ENCODE measurements at regions not wholly inside any gene's neighbourhood (a gene's known extent, or its start where the extent isn't known, plus 50 kb on each side); places are given as distances from the start of the nearest gene placed in this dataset.

DNA sequence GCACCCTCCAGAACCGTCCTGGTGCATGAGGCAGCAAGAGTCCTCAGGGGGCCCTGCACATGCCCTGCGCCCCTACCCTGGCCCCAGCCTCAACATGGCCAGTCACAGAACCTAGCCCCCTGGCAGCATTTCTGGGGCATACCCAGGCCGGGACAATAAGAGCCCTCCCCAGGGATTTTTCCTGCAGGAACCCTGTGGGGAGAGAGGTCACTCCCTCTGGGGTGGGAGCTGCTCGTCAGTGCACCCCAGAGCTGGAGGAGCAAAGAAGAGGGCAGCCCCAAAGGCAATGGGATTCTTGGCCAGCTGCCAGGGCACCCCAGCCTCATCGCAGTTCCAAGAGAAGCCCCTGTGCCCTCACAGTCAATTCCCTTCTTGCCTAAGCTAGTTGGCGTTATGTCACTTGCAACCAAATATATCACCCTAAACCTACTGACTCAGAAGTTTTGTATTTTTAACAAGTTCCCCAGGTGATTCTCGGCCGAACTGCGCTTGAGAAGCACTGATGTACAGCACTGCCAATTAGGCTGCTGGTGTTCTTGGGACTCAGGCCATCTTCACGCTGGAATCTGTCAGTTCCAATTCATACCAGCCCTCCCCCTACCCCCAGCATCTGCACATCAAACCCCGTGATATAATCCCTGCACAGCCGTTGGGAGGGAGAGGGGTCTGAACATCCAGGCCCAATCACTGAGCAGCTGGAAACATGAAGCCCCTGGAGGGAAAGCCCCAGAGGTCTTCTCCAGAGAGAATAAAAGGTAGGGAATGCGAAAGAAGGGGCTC, 87.5 kb upstream of the PRR20G start:
- DNase-seq (ENCODE audit: low spot score): no peak

DNA sequence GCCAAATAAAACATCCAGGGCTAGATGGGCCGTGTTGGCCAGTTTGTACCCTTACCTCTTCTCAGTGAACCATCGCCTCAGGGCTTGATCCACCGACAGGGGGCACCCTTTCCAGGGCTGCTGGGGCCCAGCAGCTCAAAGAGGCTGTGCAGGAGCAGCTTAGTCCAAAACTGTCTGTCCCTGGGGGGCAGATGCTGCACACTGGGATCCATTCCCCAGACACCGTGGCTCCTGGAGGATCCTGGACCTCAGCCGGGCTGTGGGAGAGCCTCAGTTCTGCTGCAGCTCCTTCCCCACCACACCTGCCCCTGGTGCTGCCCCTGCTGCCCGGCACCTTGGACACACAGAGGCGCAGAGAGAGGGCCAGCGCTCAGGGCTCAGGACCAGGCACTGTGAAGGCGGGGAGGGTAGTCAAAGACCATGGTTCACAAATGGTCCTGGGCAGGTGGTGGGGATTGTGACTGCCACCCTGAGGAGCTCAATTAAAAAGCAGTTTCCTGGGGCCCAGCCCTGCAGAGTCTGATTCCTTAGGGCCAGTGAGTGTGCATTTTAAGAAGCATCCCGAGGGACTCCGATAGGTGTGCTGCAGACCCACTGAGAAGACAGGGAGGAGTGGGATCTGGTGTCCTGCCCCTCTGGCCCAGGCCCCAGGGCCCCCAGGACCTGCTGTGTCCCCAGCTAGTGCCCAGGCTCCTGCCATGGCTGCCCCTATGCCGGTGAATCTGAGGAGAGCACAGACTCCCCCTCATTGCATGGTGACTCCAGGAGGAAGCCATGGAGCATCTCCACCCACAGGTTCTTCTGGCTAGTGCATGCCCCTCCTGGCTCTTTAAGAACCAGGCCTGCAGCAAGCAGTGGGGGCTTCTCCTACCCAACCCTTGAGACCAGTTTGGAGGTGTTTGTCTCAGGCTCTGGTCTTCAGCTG, 86.5 kb upstream of the PRR20G start:
- DNase-seq (ENCODE audit: low spot score): no peak

DNA sequence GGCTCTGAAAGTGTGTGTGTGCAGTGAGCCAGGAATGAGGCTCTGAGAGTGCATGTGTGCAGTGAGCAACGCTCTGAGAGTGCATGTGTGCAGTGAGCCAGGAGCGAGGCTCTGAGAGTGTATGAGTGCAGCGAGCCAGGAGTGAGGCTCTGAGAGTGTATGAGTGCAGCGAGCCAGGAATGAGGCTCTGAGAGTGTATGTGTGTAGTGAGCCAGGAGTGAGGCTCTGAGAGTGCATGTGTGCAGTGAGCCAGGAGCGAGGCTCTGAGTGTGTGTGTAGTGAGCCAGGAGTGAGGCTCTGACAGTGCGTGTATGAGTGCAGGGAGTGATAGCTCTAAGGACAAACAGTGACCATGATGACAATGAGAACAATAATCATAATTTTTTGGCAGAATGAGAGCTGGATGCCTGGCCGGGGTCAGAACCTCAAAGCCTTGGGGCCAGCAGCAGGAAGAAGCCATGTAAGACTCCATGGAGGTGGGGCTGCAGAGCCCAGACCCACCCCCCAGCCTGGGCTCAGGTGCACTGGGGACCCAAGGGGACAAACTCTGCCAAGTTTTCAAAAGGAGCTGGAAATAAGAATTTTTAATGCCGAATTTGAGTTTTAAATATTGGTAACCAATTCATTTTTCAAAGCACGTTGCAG, 85.7 kb upstream of the PRR20G start:
- no peak for DNase-seq (ENCODE audit: low spot score)

DNA sequence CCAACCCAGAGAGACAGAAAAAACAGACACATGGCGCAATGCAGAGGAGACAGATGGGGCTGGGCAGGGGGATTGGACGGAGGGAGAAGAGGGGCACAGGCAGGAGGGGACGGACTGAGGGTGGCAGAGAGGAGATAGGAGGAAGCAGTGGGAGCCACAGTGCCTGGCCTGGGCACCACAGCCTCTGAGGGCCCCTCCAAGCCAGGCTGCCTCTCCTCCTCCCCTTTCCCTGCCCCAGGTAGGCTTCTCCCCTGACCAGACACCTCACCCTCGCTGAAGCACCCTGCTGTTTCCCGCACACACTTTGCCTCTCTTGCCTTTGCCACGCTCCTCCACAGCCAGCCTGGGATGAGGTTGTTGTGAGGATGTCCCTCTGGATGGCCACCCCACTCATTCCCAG, 84.0 kb upstream of the PRR20G start:
- no peak for DNase-seq (ENCODE audit: low spot score)

DNA sequence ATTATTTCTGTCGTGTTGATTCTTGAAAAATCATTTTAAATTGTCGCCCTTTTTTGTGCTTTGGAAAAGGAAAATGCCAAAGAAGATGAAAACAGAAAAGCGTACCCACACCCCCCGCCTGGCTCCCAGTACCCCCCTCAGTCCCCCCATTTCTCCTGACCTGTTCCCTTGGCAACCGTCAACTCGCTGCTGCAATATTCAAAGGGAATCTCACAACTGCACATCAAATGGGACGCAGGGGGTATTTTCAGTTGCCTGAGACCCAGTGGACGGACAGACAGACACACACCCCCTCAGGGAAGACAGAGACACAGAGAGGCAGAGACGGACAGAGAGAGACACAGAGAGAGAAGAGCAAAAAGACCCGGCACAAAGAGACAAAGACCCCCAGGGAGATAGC, 83.5 kb upstream of the PRR20G start:
- no peak for DNase-seq (ENCODE audit: low spot score)

DNA sequence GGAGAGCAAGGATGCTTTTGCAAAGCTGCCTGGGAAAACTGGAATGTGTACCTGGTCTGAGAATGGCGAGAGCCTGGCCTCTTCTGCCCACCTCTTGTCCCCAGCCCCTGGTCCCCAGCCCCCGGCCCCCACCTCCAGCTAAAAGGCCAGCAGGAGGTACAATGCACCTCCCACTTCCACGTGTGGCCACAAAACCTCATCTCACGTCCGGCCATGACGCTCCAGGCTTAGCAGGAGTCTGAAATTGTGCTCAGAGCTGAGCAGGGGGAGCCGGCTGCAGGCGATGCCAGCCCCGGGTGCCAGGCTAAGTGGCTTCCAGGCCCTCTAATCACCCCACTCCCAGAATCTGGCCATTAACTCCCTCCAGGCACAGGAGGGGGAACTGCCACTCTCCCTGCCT, 83.1 kb upstream of the PRR20G start:
- no peak for DNase-seq (ENCODE audit: low spot score)

DNA sequence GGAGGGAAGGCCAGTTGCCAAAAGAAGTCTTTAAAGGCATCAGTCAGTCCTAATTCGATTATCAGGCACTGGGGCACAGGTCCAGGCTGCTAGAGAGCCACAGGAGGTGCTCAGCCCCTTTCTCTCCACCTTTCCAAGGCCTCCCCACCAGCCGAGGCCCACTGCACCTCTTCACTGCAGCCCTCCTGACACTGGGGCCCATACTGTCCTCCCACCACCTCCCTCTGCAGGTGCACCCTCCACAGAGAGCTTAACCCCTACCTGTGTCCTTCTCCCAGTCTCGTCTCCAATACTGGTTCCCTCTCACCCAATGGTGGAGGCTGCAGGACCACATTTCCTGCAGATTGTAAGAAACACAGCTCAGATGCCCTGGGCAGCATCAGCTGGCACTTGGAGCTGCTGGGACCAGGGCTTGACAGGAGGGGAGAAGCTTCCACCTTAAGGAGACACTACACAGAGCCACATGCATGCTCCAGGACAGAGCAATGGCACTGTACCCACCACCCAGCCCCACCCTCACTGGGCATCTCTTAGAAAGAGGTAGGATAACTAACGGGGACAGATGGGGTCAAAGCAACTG, 81.6 kb upstream of the PRR20G start:
- no peak for DNase-seq (ENCODE audit: low spot score)

DNA sequence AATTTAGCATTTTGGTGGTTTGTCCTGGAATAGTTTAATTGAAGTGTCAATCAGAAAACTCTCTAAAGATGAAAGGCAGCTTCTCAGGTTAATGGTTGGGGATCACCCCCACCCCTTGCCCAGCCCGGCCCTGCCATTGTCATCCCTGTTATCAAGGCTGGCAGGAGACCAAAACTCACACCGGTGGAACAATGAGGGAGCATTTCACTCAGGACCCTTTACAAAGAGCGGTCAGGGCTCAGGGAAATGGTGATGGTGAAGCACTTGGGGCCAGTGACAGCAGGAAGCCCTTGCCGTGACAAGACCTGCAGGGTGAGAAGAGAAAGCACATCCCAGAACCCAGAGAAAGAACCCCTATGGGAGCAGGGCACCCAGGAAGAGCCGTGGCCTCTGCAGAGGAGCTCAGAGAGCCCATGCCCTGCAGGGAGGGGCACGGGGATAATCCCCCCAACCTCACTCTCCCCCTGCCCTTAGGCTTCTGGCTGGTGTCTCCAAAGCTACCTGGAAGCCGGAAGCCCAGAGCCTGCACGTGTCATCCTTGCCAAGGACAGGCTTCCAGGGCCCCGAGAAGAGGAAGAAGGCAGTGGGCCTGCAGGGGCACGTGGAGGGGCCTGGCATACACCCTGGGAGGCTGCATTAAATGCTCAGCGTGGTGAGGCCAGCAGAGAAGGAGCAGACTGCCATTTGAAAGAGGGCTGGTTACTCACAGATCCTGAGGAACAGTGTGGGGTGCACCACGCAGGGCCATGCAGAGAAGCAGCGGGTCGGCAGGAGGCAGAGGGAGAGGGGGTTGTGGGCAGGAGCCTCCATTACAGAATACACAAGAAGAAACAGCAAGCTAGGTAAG, 80.6 kb upstream of the PRR20G start:
- DNase-seq (ENCODE audit: low spot score): no peak

DNA sequence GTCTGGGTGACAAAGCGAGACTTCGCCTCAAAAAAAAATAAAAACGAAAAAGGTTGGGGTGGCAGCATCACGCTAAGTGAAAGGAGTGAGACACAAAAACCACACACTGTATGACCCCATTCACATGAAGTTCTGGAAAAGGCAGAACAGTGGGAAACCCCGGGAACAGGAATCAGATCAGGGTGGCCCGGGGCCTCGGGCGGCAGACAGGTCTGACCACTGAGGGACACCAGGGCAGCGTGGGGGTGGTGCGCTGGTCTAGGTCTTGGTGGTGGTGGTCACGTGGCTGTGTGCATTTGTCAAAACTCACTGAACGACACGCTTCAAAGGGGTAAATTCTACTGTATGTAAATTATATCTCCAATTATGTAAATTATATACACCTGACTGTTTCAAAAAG, 79.7 kb upstream of the PRR20G start:
- DNase-seq (ENCODE audit: low spot score): no peak

DNA sequence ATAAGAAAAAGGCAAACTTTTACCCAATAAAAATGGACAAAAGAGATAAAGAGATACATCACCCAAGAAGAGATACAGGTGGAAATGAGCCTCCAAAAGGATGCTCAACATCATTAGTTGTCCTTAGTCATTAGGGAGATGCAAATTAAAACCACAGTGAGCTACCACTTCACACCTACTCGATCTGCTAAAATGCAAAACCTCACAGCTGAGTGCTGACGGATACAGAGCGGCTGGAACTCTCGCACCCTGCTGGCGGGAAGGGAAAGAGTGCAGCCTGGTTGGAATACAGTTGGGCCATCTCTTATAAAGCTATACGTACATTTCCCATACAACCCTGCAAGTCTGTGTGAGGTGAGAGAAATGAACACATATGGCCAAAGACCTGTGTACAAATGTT, 78.5 kb upstream of the PRR20G start:
- no peak for DNase-seq (ENCODE audit: low spot score)

DNA sequence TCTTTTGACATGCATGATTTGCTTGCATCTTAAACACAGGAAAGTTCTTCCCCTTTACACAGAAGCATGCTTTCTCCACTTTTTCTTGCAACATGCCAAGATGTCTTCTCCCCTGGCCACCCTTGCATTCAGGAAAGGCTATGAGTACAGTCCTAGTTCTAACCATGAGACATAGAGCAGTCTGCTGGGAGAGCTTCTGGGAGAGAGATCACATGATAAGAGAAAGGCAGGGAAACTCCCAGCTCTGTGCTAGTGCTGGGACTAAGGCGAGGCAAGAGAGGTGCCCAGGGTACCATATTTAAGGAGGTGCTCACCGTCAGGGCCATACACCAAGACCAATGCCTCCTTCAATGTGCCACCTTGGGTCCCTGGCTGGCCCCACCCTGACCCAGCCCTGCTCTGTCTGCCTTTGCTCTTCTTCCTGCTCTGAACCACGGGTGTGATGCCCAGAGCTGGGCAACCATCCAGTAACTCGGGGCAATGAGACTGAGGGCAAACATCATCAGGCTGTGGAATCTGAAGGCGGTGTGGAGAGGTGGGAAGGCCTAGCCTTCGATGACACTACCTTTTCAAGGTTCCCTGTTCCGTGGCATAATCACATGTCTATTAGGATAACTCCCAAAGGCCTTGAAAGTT, 77.4 kb upstream of the PRR20G start:
- DNase-seq (ENCODE audit: low spot score): no peak

DNA sequence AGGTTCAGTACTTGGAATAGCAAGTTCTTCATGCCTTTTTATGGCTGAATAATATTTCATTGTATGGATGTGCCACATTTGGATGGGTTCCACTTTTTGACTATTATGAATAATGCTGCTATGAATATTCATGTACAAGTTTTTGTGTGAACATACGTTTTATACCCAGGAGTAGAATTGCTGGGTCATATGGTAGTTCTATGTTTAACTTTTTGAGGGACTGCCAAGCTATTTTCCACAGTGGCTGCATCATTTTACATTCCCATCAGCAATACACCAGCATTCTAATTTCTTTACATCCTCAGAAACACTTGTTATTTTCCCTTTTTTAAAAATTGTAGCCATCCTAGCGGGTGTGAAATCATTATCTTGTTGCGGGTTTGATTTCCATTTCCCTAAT, 76.0 kb upstream of the PRR20G start:
- no peak for DNase-seq (ENCODE audit: low spot score)

DNA sequence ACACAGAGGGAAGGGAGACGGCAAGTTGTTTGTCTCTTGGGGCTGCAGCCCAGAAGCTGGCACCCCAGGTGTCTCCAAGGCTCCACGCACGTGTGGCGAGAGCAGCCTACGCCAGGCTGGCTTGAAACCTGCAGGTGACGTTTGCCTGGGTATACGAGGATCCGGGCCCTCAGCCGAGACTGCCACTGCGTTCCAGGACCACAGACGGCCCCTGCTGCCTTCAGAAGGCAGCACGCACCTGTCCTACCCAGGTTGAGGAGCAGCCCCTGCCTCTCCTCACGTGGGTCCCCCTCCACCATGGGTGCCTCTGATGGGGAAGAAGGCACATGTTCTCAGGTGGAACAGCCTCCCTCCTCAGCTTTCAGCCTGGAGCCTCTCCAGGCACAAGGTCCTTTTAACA, 75.3 kb upstream of the PRR20G start:
- no peak for DNase-seq (ENCODE audit: low spot score)

DNA sequence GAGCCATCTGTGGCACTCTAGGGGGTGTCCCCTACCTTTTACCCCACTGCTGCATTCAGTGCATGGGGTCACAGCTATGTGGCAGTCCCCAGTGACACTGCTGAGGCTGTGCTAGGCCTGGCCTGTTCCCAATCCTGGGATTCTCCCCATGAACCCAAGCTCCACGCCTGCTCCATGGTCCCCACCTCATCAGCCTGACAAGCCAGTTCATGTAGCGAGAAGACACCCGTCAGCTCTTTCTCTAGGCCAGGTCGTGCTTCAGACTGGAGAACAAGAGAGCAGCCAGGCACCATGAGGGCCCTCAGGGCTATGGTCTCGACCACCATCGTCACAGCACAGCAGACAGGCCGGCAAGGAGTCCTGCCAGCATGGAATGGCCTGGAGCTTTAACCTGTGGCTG, 72.8 kb upstream of the PRR20G start:
- DNase-seq (ENCODE audit: low spot score): no peak

DNA sequence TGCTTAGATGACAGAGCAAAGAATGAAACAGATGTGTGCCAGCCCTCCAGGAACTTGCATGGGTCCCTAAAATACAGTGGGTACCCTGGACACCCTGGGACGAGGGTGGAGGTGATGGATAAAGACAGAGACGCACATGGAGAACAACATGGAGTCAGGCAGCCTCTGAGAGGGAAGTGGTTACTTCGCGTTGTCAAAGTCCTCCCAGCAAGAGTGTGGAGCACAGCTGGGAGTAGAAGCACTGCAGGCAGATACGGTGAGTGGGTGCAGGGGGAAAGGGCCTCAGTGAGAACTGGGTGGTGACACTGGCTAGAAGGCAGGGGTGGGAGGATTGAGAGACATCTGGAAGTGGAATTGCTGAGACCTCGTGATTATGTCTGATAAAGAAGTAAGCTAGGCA, 70.8 kb upstream of the PRR20G start:
- DNase-seq (ENCODE audit: low spot score): no peak

DNA sequence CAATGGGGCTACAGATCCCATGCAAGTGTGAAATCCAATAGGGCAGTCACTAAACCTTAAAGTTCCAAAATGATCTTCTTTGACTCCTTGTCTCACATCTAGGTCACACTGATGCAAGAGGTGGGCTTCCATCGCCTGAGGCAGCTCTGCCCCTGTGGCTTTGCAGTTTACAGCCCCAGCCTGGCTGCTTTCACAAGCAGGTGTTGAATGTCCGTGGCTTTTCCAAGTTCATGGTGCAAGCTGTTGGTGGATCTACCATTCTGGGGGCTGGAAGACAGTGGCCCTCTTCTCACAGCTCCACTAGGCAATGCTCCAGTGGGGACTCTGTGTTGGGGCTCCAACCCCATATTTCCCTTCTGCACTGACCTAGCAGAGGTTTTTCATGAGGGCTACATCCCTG, 68.5 kb upstream of the PRR20G start:
- DNase-seq (ENCODE audit: low spot score): no peak

DNA sequence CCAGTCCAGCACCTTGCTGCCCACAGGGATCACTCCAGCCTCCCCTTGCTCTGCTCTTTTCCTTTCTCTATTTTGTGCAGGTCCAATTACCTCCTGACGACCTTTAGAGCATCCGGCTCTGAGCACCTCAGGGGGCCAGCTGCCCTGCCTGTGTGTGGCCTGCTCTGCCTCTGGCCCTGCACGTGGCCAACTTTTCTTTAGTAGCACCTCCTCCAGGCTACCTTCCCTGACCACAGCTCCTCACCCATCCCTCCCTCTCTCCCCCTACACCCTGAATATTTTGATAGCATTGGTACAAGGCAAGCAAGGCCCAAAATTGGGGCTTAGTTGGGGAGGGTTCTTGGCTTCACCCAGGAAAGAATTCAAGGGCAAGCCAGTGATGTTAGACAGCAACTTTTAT, 66.9 kb upstream of the PRR20G start:
- no peak for DNase-seq (ENCODE audit: low spot score)

DNA sequence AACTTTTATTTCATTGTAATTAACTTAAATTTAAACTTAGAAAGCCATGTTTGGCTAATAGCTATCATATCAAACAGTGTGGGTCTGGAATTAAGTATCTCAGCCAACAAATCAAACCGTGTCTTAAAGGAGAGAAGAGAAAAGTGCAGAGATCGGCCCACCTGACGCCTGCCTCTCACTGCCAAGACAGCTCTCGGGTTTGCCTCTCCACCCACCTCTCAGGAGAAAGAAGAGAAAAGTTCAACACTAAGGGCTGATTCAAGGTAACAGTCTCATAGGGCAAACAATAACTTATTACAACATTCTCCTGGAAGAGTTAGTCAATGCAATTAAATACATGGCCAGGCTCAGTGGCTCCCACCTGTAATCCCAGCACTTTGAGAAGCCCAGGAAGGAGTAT, 64.8 kb upstream of the PRR20G start:
- DNase-seq (ENCODE audit: low spot score): no peak

DNA sequence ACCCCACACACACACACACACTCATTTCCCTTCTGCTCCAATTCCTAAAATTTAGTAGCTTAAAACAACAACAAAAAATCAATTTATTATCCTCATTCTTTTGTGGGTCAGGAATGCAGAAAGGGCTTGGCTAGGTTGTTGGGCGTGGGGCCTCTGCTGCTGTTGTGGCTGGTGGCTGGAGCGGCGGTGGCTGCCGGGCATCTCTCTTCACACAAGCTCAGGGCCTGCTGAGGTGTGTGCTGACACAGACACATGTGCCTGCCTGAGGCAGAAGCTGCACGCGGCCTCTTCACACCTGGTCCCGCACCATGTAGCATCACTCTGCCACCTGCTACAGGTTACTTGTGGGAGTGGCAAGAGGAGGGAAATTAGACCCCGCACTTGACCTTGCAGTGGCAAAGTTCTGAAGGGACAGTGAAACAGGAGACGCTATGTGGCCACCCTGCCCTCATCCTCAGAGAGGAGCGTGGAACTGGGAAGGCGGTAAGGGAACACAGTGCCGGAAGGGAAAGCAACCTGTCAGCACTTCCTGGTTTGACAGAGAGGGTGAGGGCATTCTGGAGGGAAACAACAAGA, 64.0 kb upstream of the PRR20G start:
- no peak for DNase-seq (ENCODE audit: low spot score)

DNA sequence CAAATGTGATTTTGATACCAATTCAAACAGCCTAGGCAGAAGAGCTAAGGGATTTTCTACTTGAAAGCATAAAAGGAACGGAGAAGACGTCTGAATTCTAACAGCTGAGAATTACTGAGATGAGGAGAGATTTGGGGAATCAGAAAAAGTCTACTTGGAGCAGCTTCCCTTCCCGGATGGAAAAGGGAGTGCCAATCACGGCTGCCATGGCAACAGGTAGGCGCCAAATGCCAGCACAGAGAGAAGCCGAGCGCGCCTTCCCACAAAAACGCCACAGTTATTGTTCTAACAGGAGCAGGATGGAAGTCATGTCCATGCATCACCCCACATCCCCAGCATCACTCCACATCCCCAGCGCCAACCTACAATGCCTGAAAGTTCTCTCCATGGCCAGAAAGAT, 63.5 kb upstream of the PRR20G start:
- no peak for DNase-seq (ENCODE audit: low spot score)

Data from AG20443 (cell line).